HG02798 (cell line): ENCODE measurements at regions not wholly inside any gene's neighbourhood (a gene's known extent, or its start where the extent isn't known, plus 50 kb on each side); places are given as distances from the start of the nearest gene placed in this dataset.
A peak's percentile ranks its signal among the peaks of the same experiment; 100 is the strongest.

Source experiments
- ATAC-seq: cut with Tn5 transposase; IDR thresholded peaks from one replicate; pipeline ENCODE4 v1.9.1; 2021; ENCODE audit warnings: mild to moderate bottlenecking; ENCODE audit not compliant: unreplicated experiment, poor library complexity

DNA sequence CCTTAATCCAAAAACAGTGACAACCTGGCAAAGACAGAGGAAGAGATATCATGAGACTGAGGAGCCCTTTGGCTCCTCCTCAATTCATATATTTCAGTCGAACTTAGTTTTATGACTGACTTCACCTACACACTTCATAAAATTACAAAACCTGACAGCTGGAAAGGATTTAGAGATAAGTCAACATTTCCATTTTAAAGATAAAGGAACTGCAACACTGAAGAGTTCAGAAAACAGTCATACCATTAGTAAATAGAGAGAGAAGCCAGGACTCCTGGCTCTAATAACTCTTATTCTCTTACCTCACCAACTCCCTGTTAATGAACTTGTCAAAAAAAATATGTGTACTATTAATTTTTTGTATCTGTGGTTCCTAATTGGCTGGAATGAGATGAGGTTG, 141.0 kb upstream of the COL1A2 start:
- no peak for ATAC-seq

DNA sequence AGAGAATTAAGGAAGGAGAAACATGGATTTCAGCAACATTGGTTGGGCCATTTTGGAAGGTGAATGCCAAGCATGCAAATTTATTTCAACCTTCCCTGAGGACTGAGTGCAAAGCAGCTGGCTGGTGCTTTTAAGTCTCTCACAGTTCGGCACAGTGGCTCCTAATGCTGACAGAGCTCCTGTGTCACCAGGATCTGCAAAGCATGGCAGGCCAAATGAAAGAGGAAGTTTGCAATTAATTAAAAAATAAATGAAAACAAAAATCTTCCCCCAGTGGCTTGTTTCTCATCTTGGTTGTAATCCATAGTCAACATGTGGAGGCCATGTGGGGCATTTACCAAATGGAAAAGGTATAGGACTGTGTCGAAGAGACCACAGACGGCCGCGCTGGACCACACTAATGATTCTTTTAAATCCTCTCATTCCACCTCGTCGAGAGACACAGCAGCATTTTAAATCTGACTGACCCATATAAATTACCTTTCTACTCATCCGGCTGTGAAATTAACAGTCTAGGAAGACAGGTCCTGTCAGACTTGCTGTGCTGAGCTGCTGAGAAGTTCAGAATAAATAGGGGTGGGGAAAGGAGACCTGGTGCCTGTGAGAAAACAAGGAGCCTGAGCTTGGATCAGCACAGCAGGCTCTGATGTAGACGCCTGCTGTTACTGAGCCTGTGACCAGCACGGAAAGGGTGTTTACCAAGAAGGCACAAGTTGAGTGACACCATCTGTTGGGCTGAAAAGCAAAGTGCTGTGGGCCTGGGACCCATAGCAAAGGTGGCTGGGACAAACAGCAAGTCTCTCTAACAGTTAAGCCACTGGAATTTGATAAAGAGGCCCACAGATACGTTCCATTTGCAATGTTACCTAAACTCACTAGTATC, 136.0 kb upstream of the COL1A2 start:
- no peak for ATAC-seq

DNA sequence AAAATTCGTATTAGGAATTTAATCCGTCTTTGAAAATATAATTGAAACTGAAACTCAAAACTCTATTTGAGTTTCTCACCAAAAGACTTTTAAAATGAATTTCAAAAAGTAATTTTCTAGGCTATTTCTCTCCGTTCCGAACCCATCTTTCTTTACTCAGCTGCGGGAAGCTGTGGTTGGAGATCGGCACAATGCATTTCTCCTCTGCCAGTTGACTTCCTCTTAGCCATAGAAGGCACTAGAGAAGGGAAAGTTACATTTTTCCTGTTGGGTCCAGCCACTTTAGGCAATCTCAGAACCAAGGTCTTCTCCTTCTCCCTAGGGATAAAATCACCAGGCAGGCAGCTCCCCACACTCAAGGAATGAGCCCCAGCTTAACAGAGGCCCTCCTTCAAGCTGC, 133.6 kb upstream of the COL1A2 start:
- no peak for ATAC-seq

DNA sequence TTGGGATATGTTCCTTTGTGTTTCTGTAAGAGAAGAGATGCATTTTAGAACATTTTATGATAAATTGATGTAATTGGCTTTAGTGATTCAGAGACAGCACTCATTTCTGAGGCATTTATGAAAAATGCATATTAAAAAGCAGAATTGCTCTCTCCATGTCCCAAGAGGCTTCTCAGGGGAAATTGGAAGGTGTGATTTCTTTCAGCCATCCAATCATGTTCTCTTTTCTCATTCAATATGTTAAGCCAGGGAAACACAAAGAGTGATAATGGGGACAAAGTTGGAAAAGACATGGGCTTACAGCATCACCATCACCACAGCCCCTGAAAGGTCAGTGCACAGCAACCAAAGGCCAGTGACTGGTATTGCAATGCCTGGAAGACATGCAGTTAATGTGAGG, 129.9 kb upstream of the COL1A2 start:
- ATAC-seq, result no peak

DNA sequence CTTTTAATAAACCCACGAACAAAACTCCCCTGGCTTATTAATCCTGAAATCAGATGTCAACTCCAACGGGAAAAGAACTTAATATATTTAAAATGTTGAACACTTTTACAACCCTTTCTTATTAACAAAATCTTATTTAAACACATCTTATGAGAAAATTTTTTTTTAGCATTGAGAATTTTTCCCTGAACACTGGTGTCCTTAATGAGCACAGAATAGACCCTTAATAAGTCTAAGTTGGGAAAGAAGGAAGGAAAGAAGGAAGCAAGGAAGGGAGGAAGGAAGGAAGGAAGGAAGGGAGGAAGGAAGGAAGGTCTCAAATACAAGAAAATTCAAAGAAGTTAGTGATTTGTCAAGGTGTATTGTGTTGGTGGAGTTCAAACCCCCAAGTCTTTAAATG, 129.2 kb upstream of the COL1A2 start:
- ATAC-seq, result no peak

DNA sequence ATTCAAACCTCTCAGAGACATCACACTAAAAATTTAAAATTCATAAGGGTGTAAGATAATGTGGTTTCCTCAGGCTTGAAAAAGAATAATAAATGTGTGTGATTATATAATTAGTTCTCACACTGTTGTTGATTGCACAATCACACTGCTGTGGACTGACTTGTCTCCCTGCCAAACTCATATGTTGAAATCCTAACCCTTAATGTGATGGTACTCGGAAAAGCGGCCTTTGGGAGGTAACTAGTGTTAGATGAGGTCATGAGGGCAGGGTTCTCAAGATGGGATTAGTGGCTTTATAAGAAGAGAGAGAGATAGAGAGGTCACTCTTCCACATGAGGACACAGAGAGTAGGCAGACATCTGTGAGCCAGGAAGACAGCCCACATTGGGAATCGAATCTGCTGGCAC, 128.5 kb upstream of the COL1A2 start:
- ATAC-seq, result no peak

DNA sequence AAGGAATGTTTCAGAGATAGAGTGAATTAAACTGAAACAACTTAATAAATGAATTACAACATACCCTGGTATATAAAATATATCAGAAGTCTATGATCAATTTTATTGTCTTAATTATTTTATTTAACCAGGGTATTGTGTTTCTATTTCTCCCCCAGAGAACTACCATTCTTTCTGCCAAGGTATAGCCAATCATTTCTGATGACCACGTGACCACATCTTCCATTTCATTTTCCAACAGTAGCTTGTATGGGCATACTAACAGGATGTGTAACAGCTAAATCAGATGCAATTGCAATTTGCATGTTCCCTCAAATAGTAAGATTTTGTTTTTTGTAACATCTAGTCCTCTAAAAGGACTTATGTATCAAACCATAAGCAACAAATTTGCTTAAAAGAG, 123.9 kb upstream of the COL1A2 start:
- ATAC-seq, result no peak

DNA sequence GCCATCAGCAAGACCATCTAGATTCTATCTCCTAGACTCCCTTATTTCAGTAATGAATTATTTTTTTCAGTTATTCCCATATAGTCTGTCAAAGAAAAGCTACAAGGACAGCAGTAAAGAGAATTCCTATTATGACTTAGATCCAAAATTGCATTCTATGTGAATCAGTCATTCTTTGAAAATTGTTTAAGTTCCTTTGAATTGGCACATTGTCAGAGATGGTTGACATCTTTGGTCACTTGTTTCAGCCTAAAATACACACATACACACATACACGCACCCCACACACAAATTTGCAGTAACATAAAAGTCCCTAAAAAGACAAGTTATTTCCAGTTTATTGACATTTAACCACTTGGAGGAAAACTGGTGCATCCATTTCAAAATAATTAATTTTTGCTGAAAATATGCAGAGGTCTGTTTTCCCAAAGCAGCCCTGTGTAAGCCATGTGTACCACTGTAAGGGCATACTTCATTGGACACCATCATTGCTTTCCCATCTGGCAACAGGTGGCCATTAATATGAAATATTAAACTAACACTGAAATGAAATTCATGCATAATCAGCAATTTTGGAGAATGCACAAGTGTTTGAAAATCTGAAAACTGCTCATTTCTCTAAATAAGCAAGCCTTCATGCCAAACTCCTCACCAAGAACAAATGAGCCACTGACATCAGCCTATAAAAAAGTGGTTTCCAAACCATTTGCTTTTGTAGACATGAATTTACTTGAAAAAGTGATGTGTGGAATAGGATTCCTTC, 121.7 kb upstream of the COL1A2 start:
- no peak for ATAC-seq

DNA sequence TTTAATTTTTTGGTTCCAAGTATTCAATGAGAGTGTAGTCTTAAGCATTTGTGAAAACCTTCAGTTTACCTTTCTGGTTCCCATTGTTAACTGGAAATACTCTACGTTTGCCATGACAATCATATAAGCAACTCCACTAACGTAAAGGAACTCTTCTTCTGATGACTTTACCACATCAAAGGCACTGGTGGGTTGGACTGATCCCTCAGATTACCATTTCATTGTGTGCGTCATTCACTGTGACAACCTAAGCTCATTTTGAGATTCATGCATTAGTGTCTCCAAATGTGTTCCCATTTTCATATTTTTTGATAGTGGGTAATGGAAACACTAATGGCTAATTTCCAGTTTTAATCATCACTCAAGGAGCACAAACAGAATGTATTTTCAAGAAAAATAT, 119.9 kb upstream of the COL1A2 start:
- no peak for ATAC-seq

DNA sequence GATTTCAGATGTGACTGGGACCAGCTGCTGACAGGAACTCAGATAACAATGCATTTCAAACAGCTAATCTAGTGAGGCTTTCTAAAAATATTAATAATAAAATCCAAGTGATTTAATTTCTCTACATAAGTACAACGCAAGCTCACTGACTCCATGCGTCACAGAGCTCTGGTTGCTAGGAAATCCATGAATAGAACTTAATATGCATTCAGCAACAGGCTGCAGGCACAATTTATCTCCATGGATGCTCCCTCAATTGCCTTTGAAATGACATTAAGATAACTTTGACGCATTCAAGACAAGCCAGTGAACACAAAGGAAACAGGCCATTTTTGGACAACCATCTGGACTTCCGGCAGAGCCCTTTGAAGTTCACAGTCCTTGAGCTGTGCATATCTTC, 118.7 kb upstream of the COL1A2 start:
- ATAC-seq, result no peak

DNA sequence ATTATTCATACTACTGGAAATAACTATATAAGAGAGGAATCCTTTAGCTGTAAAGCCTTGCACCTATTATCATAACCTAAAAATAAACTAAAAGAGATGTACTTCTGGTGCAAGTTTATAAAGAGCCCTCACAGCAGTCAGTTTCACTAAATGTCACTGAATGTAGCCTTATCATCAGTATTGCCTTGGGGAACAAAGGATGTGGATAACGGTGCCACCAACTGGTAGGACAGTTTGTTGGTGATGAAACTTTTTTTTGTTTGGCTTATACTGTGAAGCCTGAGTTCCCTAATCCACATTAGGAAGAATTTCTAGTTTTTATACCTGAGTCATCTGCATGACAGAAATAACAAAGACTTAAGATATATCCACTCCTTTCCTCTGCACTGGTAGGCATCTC, 117.9 kb upstream of the COL1A2 start:
- peak; percentile 52 for ATAC-seq

DNA sequence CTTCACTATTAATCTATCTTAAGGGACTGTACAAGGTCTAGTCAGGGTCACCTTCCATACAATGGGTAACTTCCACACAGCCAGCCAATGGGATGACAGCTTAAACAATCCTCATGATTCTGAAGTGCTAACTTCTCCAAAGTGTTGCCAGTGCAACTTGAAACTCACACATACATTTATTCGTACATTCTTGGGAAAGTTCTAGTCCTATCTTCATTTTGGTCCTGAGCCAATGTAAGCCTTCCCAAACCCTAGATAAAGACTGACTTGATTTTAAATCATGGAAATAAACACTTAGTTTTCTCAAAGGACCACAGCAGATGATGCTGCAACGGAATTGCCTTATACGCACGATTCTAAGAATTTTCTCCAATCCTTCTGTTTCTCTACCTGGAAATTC, 117.5 kb upstream of the COL1A2 start:
- no peak for ATAC-seq

DNA sequence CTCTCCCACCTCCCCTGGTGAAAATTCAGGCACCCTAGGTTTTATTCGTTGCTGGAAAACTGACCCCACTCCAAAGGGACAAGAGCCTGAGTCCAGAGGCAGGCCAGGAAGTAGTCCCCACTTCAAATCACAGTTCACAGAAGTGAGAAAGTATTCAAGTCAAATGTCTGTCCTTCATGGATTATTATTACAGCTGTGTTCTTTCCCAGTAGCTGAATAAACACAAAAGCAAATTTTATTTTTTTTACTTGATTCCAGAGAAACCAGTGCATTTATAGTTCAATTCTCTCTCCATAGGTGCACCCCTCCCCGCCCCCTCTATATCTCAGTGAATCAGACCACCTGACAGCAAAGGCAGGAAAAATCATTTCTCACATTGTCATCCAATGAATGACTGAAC, 113.8 kb upstream of the COL1A2 start:
- ATAC-seq, result no peak

DNA sequence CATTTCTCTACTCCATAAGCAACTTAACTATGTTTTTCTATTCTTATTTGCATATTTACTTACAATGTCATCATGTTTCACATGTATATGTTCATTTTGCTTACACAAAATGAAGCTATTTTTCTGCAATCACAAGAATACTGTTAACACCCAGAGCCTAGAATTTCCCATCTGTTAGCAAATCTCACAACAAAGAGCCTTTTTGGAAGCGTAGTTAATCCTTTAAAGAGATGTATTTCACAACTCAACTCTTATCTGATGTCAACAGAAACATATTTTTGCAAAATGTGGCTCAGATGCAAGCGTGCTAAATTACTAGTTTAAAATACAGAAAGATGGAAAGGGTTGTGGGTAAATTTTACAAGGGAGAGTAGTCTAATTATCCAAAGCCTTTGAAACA, 110.6 kb upstream of the COL1A2 start:
- ATAC-seq, result no peak

DNA sequence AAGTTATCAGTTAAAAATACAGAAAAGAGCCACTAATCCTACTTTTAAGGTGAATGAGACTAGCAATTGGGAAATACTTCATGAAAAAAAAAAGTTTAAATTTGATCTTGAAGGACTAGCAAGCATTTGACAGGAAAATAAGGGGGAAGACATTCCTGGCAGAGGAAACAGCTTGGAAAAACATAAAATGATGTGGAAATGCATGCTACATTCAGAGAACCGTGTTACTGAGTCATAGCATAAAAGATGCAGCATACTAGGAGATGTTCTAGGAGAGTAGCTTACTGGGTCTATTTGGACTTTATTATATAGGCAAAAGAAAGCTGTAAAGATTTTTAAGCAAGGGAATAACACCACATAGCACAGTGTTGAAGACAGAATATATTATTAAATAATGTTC, 108.6 kb upstream of the COL1A2 start:
- no peak for ATAC-seq

DNA sequence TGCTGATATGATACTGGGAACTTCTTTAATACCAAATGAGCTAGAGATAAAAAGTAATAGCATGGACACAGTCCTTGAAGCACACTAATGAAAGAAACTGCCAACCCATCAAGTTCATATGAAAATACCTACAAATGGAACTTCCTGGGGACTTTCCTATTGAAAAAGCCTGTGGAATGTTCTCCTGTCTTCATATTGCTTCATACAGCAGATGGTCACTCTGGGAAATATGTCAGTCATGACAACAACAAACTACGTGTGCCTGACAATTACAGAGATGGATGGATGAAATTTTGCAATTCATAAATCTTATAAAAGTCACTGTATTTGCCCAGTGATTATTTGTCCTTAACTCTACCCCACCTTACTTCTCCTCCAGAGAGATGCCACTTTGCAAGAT, 106.6 kb upstream of the COL1A2 start:
- ATAC-seq, result no peak

DNA sequence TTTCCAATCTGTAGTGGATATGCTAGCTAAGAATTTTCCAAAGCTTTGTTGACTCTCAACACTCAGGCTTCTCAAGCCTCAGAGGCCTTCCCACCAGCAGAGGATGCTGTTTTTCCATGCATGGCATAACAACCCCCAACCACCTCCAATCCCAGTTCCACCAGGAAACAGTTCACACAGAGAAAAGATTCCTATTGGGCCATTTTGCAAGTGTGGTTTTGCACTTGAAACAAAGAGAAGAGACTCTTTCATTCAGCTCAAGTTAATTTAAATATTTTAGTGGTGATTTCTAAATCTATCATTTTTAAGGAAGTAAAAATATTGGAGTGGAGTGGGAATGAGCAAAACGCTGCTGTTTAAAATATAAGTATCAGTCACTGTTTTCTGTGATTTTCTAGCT, 105.6 kb upstream of the COL1A2 start:
- no peak for ATAC-seq

DNA sequence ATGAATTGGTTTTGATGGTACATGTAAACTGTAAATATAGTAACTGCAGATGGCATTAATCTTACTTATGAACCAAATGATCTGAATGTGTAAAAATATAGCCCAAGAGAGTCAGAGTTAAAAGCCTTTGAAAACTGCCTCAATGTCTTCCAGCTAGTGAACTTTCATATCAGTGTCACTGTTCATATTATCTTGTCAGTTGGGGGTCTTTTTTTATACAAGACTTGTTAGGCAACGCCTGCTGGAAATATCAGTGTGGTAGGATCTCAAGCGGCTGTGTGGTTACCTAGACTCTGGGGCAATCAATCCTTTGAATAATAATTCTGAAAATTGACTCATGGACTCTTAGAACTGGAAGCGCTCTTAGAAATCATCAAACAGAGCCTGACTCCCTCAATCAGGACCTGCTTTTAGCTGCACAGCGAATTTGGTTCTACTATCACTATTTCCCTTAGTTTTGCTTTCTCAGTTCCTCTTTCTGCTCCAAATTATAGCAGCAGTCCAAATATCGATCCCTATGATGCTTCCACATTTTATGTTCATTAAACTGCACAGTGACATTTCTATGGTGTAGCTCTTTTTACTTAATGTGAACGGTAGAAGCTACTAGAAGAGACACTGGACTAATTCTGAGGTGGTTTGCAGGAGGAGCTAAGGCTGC, 100.1 kb upstream of the COL1A2 start:
- no peak for ATAC-seq

DNA sequence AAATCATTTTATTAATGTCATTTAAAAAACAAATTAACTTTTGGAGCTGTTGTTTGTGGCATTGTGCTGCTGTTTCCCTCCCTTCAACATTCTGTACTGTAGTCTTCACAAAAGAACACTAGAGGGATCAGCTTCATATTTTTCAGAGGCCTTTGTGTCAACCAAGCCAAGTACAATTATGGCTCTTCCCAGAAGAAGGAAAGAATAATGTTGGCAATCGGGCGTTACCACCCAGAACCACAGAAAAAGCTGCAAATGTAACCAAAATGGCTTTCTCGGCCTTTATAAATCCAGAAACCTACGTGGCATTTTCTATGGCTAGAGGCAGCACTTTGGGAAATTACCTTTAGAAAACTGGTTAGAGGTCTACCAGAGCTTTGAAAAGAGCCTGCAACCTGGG, 98.8 kb upstream of the COL1A2 start:
- no peak for ATAC-seq

DNA sequence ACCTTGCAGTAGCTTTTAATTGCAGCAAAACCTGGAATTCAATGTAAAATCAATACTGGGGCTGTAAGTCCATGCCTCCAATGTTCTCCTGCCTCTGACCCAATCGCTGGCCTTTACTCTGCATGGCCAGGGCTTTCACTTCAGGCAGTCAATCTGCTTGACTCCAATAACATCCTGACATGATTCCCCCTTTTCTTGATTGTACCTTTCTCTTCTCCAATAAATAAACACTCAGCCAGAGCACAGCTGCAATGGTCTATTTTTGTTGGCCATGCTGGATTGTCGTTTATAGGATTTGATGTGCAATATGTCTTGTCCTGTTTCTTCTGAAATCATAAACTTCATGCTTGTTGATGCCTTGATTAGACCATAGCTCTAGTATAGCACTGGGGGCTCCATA, 97.8 kb upstream of the COL1A2 start:
- no peak for ATAC-seq

DNA sequence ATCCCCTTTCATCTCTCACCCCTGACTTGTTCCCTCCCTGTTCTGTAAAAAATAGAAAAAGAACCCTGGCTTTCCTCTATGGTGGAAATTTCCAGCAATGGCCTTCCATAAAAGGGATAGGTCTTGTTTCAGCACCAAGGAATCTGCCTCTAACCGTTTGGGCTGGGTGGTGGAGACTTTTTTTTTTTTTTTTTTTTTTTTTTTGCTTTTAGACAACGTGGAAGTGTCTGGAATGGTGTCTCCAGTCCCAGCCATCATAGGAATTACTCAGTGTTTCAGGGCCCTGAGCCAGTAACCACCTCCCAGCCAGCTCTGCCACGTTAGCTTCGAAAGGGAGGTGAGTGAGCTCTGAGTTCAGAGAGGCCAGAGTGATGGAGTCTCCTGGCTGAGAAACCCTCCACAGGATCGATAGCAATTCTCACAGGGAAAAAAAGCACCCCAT, 97.3 kb upstream of the COL1A2 start:
- no peak for ATAC-seq
